ENCODE measurements at regions not wholly inside any gene's neighbourhood (a gene's known extent, or its start where the extent isn't known, plus 50 kb on each side); places are given as distances from the start of the nearest gene placed in this dataset.

DNA sequence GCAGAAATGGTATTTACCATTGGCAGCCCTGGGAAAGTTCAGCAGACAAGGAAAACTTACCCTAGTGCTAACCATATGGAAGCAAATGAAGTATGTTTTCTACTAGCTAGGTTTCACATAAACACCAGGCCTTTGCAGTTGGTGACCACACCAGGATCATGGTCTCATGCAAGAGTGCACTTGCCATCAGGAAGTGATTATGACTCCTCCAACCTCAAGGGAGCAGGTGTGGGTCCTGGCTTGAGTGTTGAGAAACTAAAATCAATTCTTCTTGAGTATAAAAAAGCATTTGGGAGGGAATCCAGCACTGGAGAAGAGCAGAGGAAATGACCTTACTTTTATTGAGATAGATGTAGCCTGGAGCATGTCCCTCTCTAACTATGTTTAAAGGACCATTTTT is 56.8 kb upstream of the SPAG16 start:
- TF ChIP-seq ZNF274 (IDR thresholded peaks at IDR 0.05; ENCODE audit: insufficient read depth, insufficient read length) (no peak), POLR2A (IDR thresholded peaks at IDR 0.05; ENCODE audit: low read depth, low read length) (no peak), EZH2 (IDR thresholded peaks at IDR 0.05; ENCODE audit: borderline replicate concordance, control insufficient read depth, low read depth, low read length) (no peak), SUZ12 (IDR thresholded peaks at IDR 0.05; ENCODE audit: unreplicated experiment) (no peak), CHD4 (IDR thresholded peaks at IDR 0.05) (no peak), RCOR1 (conservative IDR thresholded peaks at IDR 0.05; ENCODE audit: low read depth, low read length) (no peak), EP300 (IDR thresholded peaks at IDR 0.05; ENCODE audit: borderline replicate concordance in 1 of 2, control insufficient read depth in 1 of 2, low read depth in 2 of 2, low read length in 2 of 2) (no peak; a peak in 3 of 4 replicates), JUND (IDR thresholded peaks at IDR 0.05; ENCODE audit: low read depth, low read length) (no peak)
- TF ChIP-seq, protein P1, sequence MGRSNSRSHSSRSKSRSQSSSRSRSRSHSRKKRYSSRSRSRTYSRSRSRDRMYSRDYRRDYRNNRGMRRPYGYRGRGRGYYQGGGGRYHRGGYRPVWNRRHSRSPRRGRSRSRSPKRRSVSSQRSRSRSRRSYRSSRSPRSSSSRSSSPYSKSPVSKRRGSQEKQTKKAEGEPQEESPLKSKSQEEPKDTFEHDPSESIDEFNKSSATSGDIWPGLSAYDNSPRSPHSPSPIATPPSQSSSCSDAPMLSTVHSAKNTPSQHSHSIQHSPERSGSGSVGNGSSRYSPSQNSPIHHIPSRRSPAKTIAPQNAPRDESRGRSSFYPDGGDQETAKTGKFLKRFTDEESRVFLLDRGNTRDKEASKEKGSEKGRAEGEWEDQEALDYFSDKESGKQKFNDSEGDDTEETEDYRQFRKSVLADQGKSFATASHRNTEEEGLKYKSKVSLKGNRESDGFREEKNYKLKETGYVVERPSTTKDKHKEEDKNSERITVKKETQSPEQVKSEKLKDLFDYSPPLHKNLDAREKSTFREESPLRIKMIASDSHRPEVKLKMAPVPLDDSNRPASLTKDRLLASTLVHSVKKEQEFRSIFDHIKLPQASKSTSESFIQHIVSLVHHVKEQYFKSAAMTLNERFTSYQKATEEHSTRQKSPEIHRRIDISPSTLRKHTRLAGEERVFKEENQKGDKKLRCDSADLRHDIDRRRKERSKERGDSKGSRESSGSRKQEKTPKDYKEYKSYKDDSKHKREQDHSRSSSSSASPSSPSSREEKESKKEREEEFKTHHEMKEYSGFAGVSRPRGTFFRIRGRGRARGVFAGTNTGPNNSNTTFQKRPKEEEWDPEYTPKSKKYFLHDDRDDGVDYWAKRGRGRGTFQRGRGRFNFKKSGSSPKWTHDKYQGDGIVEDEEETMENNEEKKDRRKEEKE (IDR thresholded peaks at IDR 0.05): no peak
- TF ChIP-seq, protein P2, sequence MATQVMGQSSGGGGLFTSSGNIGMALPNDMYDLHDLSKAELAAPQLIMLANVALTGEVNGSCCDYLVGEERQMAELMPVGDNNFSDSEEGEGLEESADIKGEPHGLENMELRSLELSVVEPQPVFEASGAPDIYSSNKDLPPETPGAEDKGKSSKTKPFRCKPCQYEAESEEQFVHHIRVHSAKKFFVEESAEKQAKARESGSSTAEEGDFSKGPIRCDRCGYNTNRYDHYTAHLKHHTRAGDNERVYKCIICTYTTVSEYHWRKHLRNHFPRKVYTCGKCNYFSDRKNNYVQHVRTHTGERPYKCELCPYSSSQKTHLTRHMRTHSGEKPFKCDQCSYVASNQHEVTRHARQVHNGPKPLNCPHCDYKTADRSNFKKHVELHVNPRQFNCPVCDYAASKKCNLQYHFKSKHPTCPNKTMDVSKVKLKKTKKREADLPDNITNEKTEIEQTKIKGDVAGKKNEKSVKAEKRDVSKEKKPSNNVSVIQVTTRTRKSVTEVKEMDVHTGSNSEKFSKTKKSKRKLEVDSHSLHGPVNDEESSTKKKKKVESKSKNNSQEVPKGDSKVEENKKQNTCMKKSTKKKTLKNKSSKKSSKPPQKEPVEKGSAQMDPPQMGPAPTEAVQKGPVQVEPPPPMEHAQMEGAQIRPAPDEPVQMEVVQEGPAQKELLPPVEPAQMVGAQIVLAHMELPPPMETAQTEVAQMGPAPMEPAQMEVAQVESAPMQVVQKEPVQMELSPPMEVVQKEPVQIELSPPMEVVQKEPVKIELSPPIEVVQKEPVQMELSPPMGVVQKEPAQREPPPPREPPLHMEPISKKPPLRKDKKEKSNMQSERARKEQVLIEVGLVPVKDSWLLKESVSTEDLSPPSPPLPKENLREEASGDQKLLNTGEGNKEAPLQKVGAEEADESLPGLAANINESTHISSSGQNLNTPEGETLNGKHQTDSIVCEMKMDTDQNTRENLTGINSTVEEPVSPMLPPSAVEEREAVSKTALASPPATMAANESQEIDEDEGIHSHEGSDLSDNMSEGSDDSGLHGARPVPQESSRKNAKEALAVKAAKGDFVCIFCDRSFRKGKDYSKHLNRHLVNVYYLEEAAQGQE (IDR thresholded peaks at IDR 0.05; ENCODE audit: low read depth, low read length): no peak
- TF ChIP-seq, protein P3, sequence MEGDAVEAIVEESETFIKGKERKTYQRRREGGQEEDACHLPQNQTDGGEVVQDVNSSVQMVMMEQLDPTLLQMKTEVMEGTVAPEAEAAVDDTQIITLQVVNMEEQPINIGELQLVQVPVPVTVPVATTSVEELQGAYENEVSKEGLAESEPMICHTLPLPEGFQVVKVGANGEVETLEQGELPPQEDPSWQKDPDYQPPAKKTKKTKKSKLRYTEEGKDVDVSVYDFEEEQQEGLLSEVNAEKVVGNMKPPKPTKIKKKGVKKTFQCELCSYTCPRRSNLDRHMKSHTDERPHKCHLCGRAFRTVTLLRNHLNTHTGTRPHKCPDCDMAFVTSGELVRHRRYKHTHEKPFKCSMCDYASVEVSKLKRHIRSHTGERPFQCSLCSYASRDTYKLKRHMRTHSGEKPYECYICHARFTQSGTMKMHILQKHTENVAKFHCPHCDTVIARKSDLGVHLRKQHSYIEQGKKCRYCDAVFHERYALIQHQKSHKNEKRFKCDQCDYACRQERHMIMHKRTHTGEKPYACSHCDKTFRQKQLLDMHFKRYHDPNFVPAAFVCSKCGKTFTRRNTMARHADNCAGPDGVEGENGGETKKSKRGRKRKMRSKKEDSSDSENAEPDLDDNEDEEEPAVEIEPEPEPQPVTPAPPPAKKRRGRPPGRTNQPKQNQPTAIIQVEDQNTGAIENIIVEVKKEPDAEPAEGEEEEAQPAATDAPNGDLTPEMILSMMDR (IDR thresholded peaks at IDR 0.05 in 2 of 3, conservative IDR thresholded peaks at IDR 0.05 in 1 of 3; ENCODE audit: control insufficient read depth in 2 of 3, extremely low read depth in 1 of 3, insufficient read depth in 1 of 3, low read depth in 3 of 3, low read length in 3 of 3): no peak
- TF ChIP-seq, protein P4, sequence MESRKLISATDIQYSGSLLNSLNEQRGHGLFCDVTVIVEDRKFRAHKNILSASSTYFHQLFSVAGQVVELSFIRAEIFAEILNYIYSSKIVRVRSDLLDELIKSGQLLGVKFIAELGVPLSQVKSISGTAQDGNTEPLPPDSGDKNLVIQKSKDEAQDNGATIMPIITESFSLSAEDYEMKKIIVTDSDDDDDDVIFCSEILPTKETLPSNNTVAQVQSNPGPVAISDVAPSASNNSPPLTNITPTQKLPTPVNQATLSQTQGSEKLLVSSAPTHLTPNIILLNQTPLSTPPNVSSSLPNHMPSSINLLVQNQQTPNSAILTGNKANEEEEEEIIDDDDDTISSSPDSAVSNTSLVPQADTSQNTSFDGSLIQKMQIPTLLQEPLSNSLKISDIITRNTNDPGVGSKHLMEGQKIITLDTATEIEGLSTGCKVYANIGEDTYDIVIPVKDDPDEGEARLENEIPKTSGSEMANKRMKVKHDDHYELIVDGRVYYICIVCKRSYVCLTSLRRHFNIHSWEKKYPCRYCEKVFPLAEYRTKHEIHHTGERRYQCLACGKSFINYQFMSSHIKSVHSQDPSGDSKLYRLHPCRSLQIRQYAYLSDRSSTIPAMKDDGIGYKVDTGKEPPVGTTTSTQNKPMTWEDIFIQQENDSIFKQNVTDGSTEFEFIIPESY (IDR thresholded peaks at IDR 0.05): no peak
- TF ChIP-seq, protein P5, sequence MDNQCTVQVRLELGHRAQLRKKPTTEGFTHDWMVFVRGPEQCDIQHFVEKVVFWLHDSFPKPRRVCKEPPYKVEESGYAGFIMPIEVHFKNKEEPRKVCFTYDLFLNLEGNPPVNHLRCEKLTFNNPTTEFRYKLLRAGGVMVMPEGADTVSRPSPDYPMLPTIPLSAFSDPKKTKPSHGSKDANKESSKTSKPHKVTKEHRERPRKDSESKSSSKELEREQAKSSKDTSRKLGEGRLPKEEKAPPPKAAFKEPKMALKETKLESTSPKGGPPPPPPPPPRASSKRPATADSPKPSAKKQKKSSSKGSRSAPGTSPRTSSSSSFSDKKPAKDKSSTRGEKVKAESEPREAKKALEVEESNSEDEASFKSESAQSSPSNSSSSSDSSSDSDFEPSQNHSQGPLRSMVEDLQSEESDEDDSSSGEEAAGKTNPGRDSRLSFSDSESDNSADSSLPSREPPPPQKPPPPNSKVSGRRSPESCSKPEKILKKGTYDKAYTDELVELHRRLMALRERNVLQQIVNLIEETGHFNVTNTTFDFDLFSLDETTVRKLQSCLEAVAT (IDR thresholded peaks at IDR 0.05): no peak

All from GM12878 (cell line).